Panc1 (cell line): ENCODE measurements at regions not wholly inside any gene's neighbourhood (a gene's known extent, or its start where the extent isn't known, plus 50 kb on each side); places are given as distances from the start of the nearest gene placed in this dataset.

Experiments used
- ATAC-seq: fragments of 200-7000 bp; cut with Tn5 transposase; 2 replicates; pipeline ENCODE4 v1.9.1; 2020; ENCODE audit warnings: mild to moderate bottlenecking, moderate library complexity
- BruUV-seq: library from RNA; stranded (reverse); fragments of 400-500 nt; replicated peaks from 2 replicates; lab custom pipeline; 2021; lab: Mats Ljungman, UMichigan
- CTCF ChIA-PET: fragments of 300-600 bp; sonication (Branson Sonifier 250); formaldehyde crosslinking; loops from one replicate; lab custom pipeline; 2022; ENCODE audit warnings: antibody characterized with exemption; lab: Charles Lee
- POLR2A ChIA-PET: fragments of 300-600 bp; sonication (Branson Sonifier 250); formaldehyde crosslinking; loops from one replicate; lab custom pipeline; 2022; ENCODE audit warnings: antibody characterized with exemption; lab: Charles Lee
- DNase-seq: peaks from one replicate; pipeline ENCODE4 v3.0.0-alpha.2; 2010; ENCODE audit warnings: low read depth, low spot score
- H3K27ac ChIP-seq: 2 replicates; pipeline ENCODE4 v1.5.1; 2011; ENCODE audit warnings: mild to moderate bottlenecking, low read length, inconsistent platforms
- H3K27me3 ChIP-seq: fragments of 200-500 bp; sonication (Bioruptor generic); 2 replicates; pipeline ENCODE4 v1.6.0; 2014; ENCODE audit warnings: low read length, inconsistent platforms; ENCODE audit not compliant: control insufficient read depth, insufficient read depth
- H3K36me3 ChIP-seq: fragments of 200-500 bp; sonication (Bioruptor generic); 2 replicates; pipeline ENCODE4 v1.5.1; 2014; ENCODE audit warnings: inconsistent platforms, mild to moderate bottlenecking, low read length, moderate library complexity; ENCODE audit not compliant: control insufficient read depth, insufficient read depth
- H3K4me1 ChIP-seq: 2 replicates; pipeline ENCODE4 v1.5.1; 2011; ENCODE audit warnings: inconsistent platforms, mild to moderate bottlenecking, low read length, moderate library complexity; ENCODE audit not compliant: control insufficient read depth, insufficient read depth
- H3K4me3 ChIP-seq, 2 experiments: 2 replicates each; pipeline ENCODE4 v1.5.1; 2011 to 2012; ENCODE audit warnings: low read depth in 2 of 2, low read length in 2 of 2, mild to moderate bottlenecking in 2 of 2, inconsistent platforms in 1 of 2, moderate library complexity in 1 of 2
- H3K9me3 ChIP-seq: fragments of 200-500 bp; sonication (Bioruptor generic); 2 replicates; pipeline ENCODE4 v1.5.1; 2014; ENCODE audit warnings: low read depth, mild to moderate bottlenecking, inconsistent platforms, low read length, moderate library complexity; ENCODE audit not compliant: control insufficient read depth, insufficient read depth
- CTCF ChIP-seq: fragments of 450-650 bp; IDR thresholded peaks from 2 replicates; pipeline ENCODE4 v1.5.1; 2017; ENCODE audit warnings: mild to moderate bottlenecking
- POLR2AphosphoS5 ChIP-seq: IDR thresholded peaks from 2 replicates; pipeline ENCODE4 v1.6.1; 2012; ENCODE audit warnings: mild to moderate bottlenecking, low read depth, low read length, moderate library complexity
- REST ChIP-seq, 2 experiments: IDR thresholded peaks; 2 replicates each; pipeline ENCODE4 v1.6.1; 2011 to 2012; ENCODE audit warnings: low read depth in 2 of 2, control low read depth in 1 of 2, low read length in 1 of 2, mild to moderate bottlenecking in 1 of 2, moderate library complexity in 1 of 2; ENCODE audit not compliant: insufficient read depth in 1 of 2
- SIN3A ChIP-seq: IDR thresholded peaks from 2 replicates; pipeline ENCODE4 v1.6.1; 2012; ENCODE audit warnings: low read depth, mild to moderate bottlenecking, low read length, moderate library complexity, borderline replicate concordance; ENCODE audit not compliant: insufficient read depth
- TCF7L2 ChIP-seq: IDR thresholded peaks from 2 replicates; pipeline ENCODE4 v1.6.1; 2011; ENCODE audit warnings: mild to moderate bottlenecking, low read depth, low read length, inconsistent platforms
- in situ Hi-C: cut with HindIII; loops from 2 replicates; pipeline ENCODE4 v1.10.0; 2016; ENCODE audit warnings: low sequenced_read_pairs, low pct_unique_long_range_greater_than_20kb
- intact Hi-C: fragments of 100-400 bp; cut with micrococcal nuclease; formaldehyde crosslinking; loops from one replicate; pipeline ENCODE4 v1.10.0; 2022; ENCODE audit not compliant: unreplicated experiment

GRCh38 chr5:15354021-15354420 lies 146.0 kb upstream of the FBXL7 start:
- Histone ChIP-seq H3K4me3 (no peak overlapping the region), H3K4me1 (no peaks in the 10 kb centered on the region), H3K27ac (no peak overlapping the region), H3K27me3 (no peaks in the 10 kb centered on the region), H3K36me3 (no peaks in the 10 kb centered on the region), H3K9me3 (no peaks in the 10 kb centered on the region; the same call in 1 of the 2 replicates)
- intact Hi-C loops (no loop called here), in situ Hi-C loops (no loop called here)
- ChIA-PET CTCF (no interaction called here), POLR2A (no interaction called here)
- ATAC-seq (no peak), DNase-seq (no peak)
- no TSS peak for BruUV-seq
- TF ChIP-seq SIN3A (no peak), POLR2AphosphoS5 (no peak), CTCF (no peak), REST (IDR thresholded peaks at IDR 0.05; ENCODE audit: insufficient read depth in 1 of 2, low read depth in 2 of 2, low read length in 1 of 2) (no peak)

GRCh38 chr5:15353086-15353645 lies 146.8 kb upstream of the FBXL7 start:
- Histone ChIP-seq H3K27ac (no peak overlapping the region), H3K27me3 (no peaks in the 10 kb centered on the region), H3K9me3 (no peaks in the 10 kb centered on the region; the same call in 1 of the 2 replicates), H3K4me3 (no peak overlapping the region), H3K4me1 (no peaks in the 10 kb centered on the region), H3K36me3 (no peaks in the 10 kb centered on the region)
- CTCF ChIA-PET = no interaction called here
- BruUV-seq = no TSS peak
- POLR2A ChIA-PET = no interaction called here
- DNase-seq = no peak
- TF ChIP-seq CTCF (no peak), SIN3A (no peak), POLR2AphosphoS5 (no peak), REST (IDR thresholded peaks at IDR 0.05; ENCODE audit: insufficient read depth in 1 of 2, low read depth in 2 of 2, low read length in 1 of 2) (no peak), TCF7L2 (no peak)
- in situ Hi-C loops = no loop called here
- ATAC-seq = no peak
- intact Hi-C loops = no loop called here
